ENCODE measurements at regions not wholly inside any gene's neighbourhood (a gene's known extent, or its start where the extent isn't known, plus 50 kb on each side); places are given as distances from the start of the nearest gene placed in this dataset.

DNA sequence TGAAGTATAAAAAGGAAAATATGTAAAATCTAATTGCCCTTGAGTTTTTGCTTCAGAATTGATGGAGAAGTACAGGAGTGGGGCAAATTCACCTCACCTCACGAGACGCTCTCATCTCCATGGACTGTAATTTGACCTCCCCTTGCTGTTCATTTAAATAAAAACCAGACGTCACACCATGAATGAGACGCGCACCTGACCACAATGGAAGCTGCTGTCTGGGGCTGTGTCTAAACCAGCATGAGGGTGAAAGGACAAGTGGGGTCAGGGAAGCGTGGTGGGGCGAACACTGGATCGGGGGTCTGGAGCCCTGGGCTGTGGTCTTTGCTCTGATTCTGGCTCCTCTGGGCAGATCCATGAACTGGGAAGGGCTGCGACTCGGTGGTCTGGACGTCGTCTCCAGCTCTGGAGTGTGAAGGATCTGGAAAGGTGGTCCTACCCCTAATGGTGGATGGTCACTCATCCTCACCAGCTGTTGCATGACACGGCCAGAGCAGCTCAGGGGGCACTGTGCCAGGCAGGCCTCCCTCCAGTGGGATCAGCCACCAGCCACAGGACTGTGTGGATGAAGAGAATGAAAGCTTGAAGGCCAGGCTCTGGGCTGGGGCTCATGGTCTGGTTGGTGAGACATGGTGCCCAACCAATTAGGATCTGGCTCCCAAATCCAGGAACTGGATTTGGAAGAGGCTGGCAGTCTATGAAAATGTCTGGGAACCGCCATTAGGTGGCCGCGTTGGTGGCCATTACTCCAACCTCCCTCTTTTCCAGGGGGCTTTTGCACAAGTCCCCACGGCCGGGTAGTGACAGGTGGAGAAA, 728.6 kb downstream of the PTPRU start:
- no peak for TF ChIP-seq POLR2A (IDR thresholded peaks at IDR 0.05; ENCODE audit: low read depth, low read length)
- FAIRE-seq (no peak), DNase-seq (ENCODE audit: insufficient read length, low spot score) (no peak)

- no peak for DNase-seq (ENCODE audit: insufficient read length, low spot score)
- no peak for TF ChIP-seq POLR2A (IDR thresholded peaks at IDR 0.05; ENCODE audit: low read depth, low read length)
- no peak for FAIRE-seq
Observed at GRCh38 chr1:29963946-29964345, 727.6 kb downstream of the PTPRU start.

DNA sequence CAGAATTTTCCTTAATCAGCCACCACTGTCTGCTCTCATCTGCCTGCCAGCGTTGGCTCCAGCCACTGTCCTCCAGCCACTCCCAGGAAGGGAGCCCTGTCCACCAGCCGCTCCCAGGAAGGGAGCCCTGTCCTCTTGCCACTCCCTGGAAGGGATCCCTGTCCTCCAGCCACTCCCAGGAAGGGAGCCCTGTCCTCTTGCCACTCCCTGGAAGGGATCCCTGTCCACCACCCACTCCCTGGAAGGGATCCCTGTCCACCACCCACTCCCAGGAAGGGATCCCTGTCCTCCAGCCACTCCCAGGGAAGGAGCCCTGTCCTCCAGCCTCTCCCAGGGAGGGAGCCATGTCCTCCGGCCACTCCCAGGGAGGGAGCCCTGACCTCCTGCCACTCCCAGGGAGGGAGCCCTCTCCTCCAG, 726.5 kb downstream of the PTPRU start:
- no peak for TF ChIP-seq POLR2A (IDR thresholded peaks at IDR 0.05; ENCODE audit: low read depth, low read length)
- DNase-seq (ENCODE audit: insufficient read length, low spot score) (no peak), FAIRE-seq (no peak)

DNA sequence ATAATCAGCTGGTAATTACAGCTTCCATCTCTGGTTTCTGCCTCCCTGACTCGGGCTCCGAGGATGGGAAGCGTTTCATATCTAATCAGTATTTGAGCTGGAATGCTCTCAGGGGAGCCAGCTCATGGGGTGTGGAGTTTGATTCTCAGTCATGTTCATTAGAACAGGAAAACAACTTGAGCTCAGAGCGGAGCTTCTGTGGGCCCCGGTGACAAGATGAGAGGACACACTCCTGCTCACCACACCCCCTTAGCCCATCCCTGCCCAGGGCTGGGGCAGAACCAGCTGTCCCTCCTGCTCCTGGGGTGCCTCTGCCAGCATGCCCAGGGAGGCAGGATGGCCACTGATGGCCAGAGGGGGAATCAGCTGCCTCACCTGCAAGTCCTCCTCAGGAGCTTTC, 726.0 kb downstream of the PTPRU start:
- no peak for FAIRE-seq
- no peak for DNase-seq (ENCODE audit: insufficient read length, low spot score)
- TF ChIP-seq POLR2A (IDR thresholded peaks at IDR 0.05; ENCODE audit: low read depth, low read length), result no peak

DNA sequence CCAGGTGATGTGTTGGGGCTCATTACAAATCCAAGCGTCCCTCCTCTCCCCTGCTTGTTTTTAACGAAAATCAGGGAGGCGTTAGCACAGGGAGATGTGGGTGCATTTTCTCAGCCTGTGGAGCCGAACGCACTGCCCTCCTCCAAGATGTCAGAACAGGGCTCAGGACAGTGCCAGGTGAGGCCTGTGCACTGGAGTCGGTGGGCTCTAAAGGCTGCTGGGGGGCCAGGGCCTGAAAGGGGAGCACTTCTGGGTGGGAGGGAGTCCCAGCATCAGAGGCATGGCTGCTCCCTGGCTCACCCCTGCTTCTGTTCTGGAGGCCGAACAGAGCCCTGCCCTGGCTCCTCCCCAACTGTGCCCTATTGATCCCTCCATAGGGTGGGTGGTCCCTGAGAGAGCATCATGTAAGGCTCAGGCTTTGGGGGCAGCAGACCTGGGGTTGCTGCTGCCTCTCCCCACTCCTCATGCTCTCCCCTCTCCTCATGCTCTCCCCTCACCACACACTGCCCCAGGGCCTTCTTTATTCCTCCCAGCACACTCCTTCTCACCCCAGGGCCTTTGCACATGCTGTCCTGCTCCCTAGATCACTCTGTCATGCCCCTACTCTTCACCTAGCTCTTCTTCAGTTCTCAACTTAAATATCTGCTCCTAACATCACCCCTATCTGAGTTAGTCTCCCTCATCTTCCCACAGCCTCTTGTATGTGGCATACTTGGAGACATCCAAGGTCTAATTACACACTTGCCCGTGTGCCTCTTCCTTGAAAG, 725.2 kb downstream of the PTPRU start:
- FAIRE-seq, result no peak
- no peak for TF ChIP-seq POLR2A (IDR thresholded peaks at IDR 0.05; ENCODE audit: low read depth, low read length)
- DNase-seq (ENCODE audit: insufficient read length, low spot score), result no peak

- TF ChIP-seq POLR2A (IDR thresholded peaks at IDR 0.05; ENCODE audit: low read depth, low read length), result no peak
- FAIRE-seq, result no peak
- no peak for DNase-seq (ENCODE audit: insufficient read length, low spot score)
Observed at GRCh38 chr1:29960876-29961275, 724.6 kb downstream of the PTPRU start.

DNA sequence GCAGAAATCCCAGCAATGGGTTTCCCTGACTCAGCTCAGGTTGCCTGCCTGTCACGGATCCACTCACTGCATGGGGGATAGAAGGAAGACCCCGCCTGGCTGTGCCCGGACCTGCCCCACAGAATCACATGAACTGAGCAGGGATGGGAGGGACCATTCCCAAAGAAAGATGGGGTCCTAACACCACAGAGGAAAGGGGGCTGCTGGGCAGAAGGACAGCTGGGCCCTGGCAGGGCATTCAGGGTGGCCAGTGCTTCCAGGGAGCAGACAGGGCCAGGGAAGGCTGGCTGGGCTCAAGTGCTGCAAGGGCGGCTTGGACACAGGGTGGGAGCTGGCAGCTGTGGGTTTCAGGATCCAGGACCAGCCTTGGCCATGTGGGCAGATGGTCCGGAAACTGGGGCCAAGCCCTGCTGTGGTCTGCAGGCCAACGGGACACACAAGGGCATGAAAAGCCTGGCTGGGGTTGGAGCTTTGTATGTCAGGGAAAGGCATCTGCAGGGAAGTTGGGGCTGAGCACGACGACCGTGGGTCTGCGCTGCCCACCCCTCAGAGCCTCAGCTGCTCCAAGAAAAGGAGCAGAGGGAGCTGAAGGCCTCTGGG, 723.9 kb downstream of the PTPRU start:
- no peak for TF ChIP-seq POLR2A (IDR thresholded peaks at IDR 0.05; ENCODE audit: low read depth, low read length)
- FAIRE-seq, result no peak
- no peak for DNase-seq (ENCODE audit: insufficient read length, low spot score)

- DNase-seq (ENCODE audit: insufficient read length, low spot score), result no peak
- FAIRE-seq, result no peak
Observed at GRCh38 chr1:29959356-29959755, 723.0 kb downstream of the PTPRU start.

GRCh38 chr1:29958271-29958670, 721.9 kb downstream of the PTPRU start:
- DNase-seq (ENCODE audit: insufficient read length, low spot score) (no peak), FAIRE-seq (no peak)
- no peak for TF ChIP-seq POLR2A (IDR thresholded peaks at IDR 0.05; ENCODE audit: low read depth, low read length)

More at GRCh38 chr1:29959356-29959755, 723.0 kb downstream of the PTPRU start:
- TF ChIP-seq POLR2A (IDR thresholded peaks at IDR 0.05; ENCODE audit: low read depth, low read length), result no peak

DNA sequence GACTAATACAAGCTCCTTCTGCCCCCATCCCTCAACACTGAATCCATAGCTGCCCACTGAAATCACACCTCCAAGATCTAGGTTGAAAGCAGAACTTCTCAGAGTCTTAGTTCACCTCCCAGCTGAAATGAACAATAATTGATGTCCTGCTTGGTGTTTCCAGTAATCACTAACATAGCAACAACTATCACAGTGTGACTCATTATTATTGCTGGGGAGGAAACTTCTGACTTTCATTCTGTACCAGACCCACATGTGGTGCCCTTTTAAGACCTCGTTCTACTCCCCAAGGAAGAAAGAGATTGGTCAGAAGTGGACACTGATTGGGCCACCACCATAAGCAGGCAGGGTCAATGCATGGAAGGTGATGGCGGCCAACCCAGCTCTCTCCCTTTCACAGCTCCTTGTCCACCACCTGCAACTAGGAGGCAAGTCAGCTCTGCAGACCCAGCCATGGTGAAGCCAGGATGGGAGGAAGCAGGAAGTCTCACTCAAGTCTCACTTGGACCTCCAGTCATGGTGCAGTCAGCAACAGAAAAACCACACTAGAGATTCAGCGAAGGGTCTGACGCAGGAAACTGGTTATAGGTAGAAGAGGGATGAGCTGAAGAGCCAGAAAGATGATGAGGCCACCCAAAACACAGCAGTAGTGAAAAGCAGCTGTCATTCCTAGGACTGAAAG, 720.2 kb downstream of the PTPRU start:
- no peak for DNase-seq (ENCODE audit: insufficient read length, low spot score)
- no peak for FAIRE-seq
- no peak for TF ChIP-seq POLR2A (IDR thresholded peaks at IDR 0.05; ENCODE audit: low read depth, low read length)

- no peak for FAIRE-seq
- no peak for TF ChIP-seq POLR2A (IDR thresholded peaks at IDR 0.05; ENCODE audit: low read depth, low read length)
- DNase-seq (ENCODE audit: insufficient read length, low spot score), result no peak
Observed at GRCh38 chr1:29954591-29954990, 718.3 kb downstream of the PTPRU start.

GRCh38 chr1:29953961-29954360, 717.6 kb downstream of the PTPRU start:
- TF ChIP-seq POLR2A (IDR thresholded peaks at IDR 0.05; ENCODE audit: low read depth, low read length), result no peak
- DNase-seq (ENCODE audit: insufficient read length, low spot score) (no peak), FAIRE-seq (no peak)

DNA sequence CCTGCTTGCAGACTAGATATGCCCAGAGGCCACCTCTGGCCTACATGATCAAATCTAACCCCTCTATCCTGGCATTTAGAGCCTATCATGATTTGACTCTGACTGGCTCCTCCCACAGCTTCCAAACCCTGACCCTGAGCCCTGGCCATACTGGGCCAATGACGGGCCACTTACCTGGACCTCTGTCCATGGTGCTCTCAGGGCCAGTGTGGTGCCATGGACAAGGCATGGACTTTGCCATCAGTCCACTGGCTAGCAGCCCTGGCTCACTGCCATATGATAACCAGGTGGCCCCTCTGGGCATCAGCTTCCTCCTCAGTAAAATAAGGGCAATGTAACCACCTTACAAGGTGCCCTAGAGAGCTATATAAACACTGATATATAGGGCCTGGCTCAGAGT, 713.4 kb downstream of the PTPRU start:
- no peak for TF ChIP-seq POLR2A (IDR thresholded peaks at IDR 0.05; ENCODE audit: low read depth, low read length)
- FAIRE-seq (no peak), DNase-seq (ENCODE audit: insufficient read length, low spot score) (no peak)

DNA sequence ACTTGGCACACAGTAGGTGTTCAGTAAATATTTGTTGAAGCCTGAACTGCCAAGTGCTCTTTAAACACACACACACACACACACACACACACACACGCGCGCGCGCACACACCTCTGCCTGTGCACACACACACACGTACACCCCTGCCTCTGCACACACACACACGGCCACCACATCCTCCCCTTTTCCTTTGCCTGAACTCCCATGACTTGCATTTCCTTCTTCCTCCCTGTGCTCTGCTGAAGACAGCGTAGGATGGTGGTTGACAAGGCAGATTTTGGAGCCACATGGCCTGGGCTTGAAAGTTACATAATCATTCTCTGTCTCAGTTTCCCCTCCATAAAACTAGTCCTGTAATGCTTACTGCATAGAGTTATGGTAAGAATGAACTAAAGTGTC, 712.3 kb downstream of the PTPRU start:
- FAIRE-seq, result no peak
- TF ChIP-seq POLR2A (IDR thresholded peaks at IDR 0.05; ENCODE audit: low read depth, low read length), result no peak
- DNase-seq (ENCODE audit: insufficient read length, low spot score), result no peak

Measured in H54 (cell line).